H1 (cell line): ENCODE measurements at regions not wholly inside any gene's neighbourhood (a gene's known extent, or its start where the extent isn't known, plus 50 kb on each side); places are given as distances from the start of the nearest gene placed in this dataset.

ENCODE experiments used
- CTCF ChIA-PET: fragments of 300-600 bp; sonication (Branson Sonifier 250); formaldehyde crosslinking; loops from one replicate; lab custom pipeline; 2021; ENCODE audit not compliant: partially characterized antibody; lab: Charles Lee
- POLR2A ChIA-PET: fragments of 300-600 bp; sonication (Branson Sonifier 250); formaldehyde crosslinking; loops from one replicate; lab custom pipeline; 2021; ENCODE audit warnings: inconsistent platforms; ENCODE audit not compliant: partially characterized antibody; lab: Charles Lee
- DNase-seq, 2 experiments: peaks; one replicate each; pipeline versions ENCODE4 v3.0.0 to v3.0.0-alpha.2; 2010 to 2022; ENCODE audit warnings: low spot score in 2 of 2, low read depth in 1 of 2, mixed read lengths in 1 of 2
- FAIRE-seq: peaks from 2 replicates; lab custom pipeline; 2011; peaks lifted over from hg19 to GRCh38; lab: Jason Lieb, UNC
- H2AFZ ChIP-seq: 2 replicates; pipeline ENCODE4 v1.8.1; 2012; ENCODE audit warnings: low read length, inconsistent platforms
- H2AK5ac ChIP-seq: 2 replicates; pipeline ENCODE4 v1.6.1; 2013; ENCODE audit warnings: low read depth, low read length
- H2BK120ac ChIP-seq: replicated peaks from 2 replicates; pipeline ENCODE3; 2013; ENCODE audit warnings: low read depth, low read length, inconsistent platforms
- H2BK12ac ChIP-seq: 2 replicates; pipeline ENCODE4 v1.6.1; 2013; ENCODE audit warnings: low read depth, low read length
- H2BK15ac ChIP-seq: 2 replicates; pipeline ENCODE4 v1.6.1; 2013; ENCODE audit warnings: low read length
- H2BK20ac ChIP-seq: 2 replicates; pipeline ENCODE4 v1.6.1; 2013; ENCODE audit warnings: low read length
- H2BK5ac ChIP-seq: 2 replicates; pipeline ENCODE4 v1.6.1; 2013; ENCODE audit warnings: low read depth, low read length
- H3K14ac ChIP-seq: 2 replicates; pipeline ENCODE4 v1.6.1; 2013; ENCODE audit warnings: inconsistent platforms; ENCODE audit not compliant: insufficient read length
- H3K18ac ChIP-seq: 2 replicates; pipeline ENCODE4 v1.6.1; 2013; ENCODE audit warnings: low read length; ENCODE audit errors: extremely low read depth
- H3K23ac ChIP-seq: 2 replicates; pipeline ENCODE4 v1.6.1; 2013; ENCODE audit warnings: inconsistent platforms; ENCODE audit not compliant: insufficient read length
- H3K23me2 ChIP-seq: 2 replicates; pipeline ENCODE4 v1.6.1; 2013; ENCODE audit warnings: low read depth, low read length
- H3K27ac ChIP-seq: 2 replicates; pipeline ENCODE4 v1.6.1; 2011; ENCODE audit warnings: low read depth, low read length, inconsistent platforms
- H3K27me3 ChIP-seq, 4 experiments: replicated peaks in 1 of 4; 1 replicate in 1 of 4; 2 replicates in 3 of 4; pipeline versions ENCODE4 v1.6.1 to v1.8.1; 2011 to 2013; ENCODE audit warnings: low read length in 3 of 4, mild to moderate bottlenecking in 3 of 4, inconsistent platforms in 2 of 4, mixed read lengths in 2 of 4, moderate library complexity in 1 of 4; ENCODE audit not compliant: control insufficient read depth in 3 of 4, insufficient read depth in 3 of 4; ENCODE audit errors: extremely low read depth in 1 of 4
- H3K36me3 ChIP-seq, 4 experiments: 2 replicates each; pipeline versions ENCODE4 v1.6.1 to v1.8.1; 2011 to 2013; ENCODE audit warnings: mild to moderate bottlenecking in 4 of 4, low read length in 3 of 4, moderate library complexity in 2 of 4, control low read depth in 1 of 4, inconsistent platforms in 1 of 4; ENCODE audit not compliant: insufficient read depth in 4 of 4, control insufficient read depth in 2 of 4
- H3K4ac ChIP-seq: replicated peaks from 2 replicates; pipeline ENCODE3; 2013; ENCODE audit warnings: low read length, low read depth, mixed read lengths, inconsistent platforms; ENCODE audit not compliant: insufficient read length
- H3K4me1 ChIP-seq, 4 experiments: replicated peaks in 1 of 4; 1 replicate in 1 of 4; 2 replicates in 3 of 4; pipeline versions ENCODE4 v1.6.1 to v1.8.1; 2011 to 2013; ENCODE audit warnings: low read length in 3 of 4, inconsistent platforms in 2 of 4, mixed read lengths in 1 of 4; ENCODE audit not compliant: insufficient read depth in 4 of 4, control insufficient read depth in 3 of 4
- H3K4me2 ChIP-seq, 2 experiments: 2 replicates each; pipeline versions ENCODE4 v1.6.1 to v1.8.1; 2011 to 2013; ENCODE audit warnings: low read depth in 2 of 2, low read length in 2 of 2, control low read depth in 1 of 2, inconsistent platforms in 1 of 2, mild to moderate bottlenecking in 1 of 2; ENCODE audit not compliant: insufficient read depth in 1 of 2
- H3K4me3 ChIP-seq, 4 experiments: fragments of 200-600, 300-600 bp in 1 of 4; sonication (generic), shearing (Covaris generic), sonication (Bioruptor Twin) in 1 of 4; 2 replicates each; pipeline versions ENCODE4 v1.5.1 to v1.8.1; 2011 to 2016; ENCODE audit warnings: low read length in 4 of 4, low read depth in 3 of 4, control low read depth in 2 of 4, inconsistent platforms in 2 of 4, mild to moderate bottlenecking in 2 of 4, mixed read lengths in 1 of 4, moderate library complexity in 1 of 4; ENCODE audit not compliant: insufficient read depth in 2 of 4; ENCODE audit errors: extremely low read depth in 1 of 4
- H3K56ac ChIP-seq: replicated peaks from 2 replicates; pipeline ENCODE3; 2013; ENCODE audit warnings: low read depth, mild to moderate bottlenecking, mixed read lengths, low read length, inconsistent platforms; ENCODE audit not compliant: insufficient read length
- H3K79me1 ChIP-seq: 2 replicates; pipeline ENCODE4 v1.6.1; 2013; ENCODE audit warnings: low read depth, low read length, control low read depth
- H3K79me2 ChIP-seq, 2 experiments: 2 replicates each; pipeline versions ENCODE4 v1.6.1 to v1.8.1; 2012 to 2013; ENCODE audit warnings: low read length in 2 of 2, mild to moderate bottlenecking in 2 of 2, inconsistent platforms in 1 of 2; ENCODE audit not compliant: insufficient read depth in 2 of 2, control insufficient read depth in 1 of 2
- H3K9ac ChIP-seq, 4 experiments: replicated peaks in 1 of 4; 1 replicate in 1 of 4; 2 replicates in 3 of 4; pipeline versions ENCODE4 v1.6.1 to v1.8.1; 2011 to 2013; ENCODE audit warnings: low read depth in 3 of 4, low read length in 3 of 4, control low read depth in 2 of 4, mild to moderate bottlenecking in 2 of 4, moderate library complexity in 2 of 4, inconsistent platforms in 1 of 4; ENCODE audit errors: extremely low read depth in 1 of 4
- H3K9me3 ChIP-seq, 2 experiments: 2 replicates each; pipeline versions ENCODE4 v1.6.1 to v1.8.1; 2012 to 2013; ENCODE audit warnings: mild to moderate bottlenecking in 2 of 2, moderate library complexity in 2 of 2, control low read depth in 1 of 2, inconsistent platforms in 1 of 2, low read depth in 1 of 2, low read length in 1 of 2, mixed read lengths in 1 of 2; ENCODE audit not compliant: insufficient read depth in 2 of 2
- H4K20me1 ChIP-seq, 2 experiments: replicated peaks in 1 of 2; 2 replicates each; pipeline versions ENCODE3 to v1.8.1; 2011 to 2013; ENCODE audit warnings: inconsistent platforms in 2 of 2, low read length in 2 of 2, mild to moderate bottlenecking in 1 of 2; ENCODE audit not compliant: insufficient read depth in 2 of 2, control insufficient read depth in 1 of 2
- H4K5ac ChIP-seq: 2 replicates; pipeline ENCODE4 v1.6.1; 2013; ENCODE audit warnings: low read length, low read depth, mixed read lengths, inconsistent platforms; ENCODE audit not compliant: insufficient read length
- H4K8ac ChIP-seq: 2 replicates; pipeline ENCODE4 v1.8.0; 2013; ENCODE audit warnings: mild to moderate bottlenecking, moderate library complexity, low read length, inconsistent platforms; ENCODE audit not compliant: insufficient read depth; ENCODE audit errors: extremely low read depth
- H4K91ac ChIP-seq: replicated peaks from 2 replicates; pipeline ENCODE3; 2013; ENCODE audit warnings: low read length, mixed read lengths, inconsistent platforms; ENCODE audit not compliant: insufficient read length
- BCL11A ChIP-seq, 2 experiments: IDR thresholded peaks; one replicate each; pipeline ENCODE4 v1.6.1; 2011; ENCODE audit warnings: low read depth in 2 of 2, low read length in 2 of 2, mild to moderate bottlenecking in 2 of 2
- CREB1 ChIP-seq: IDR thresholded peaks from 2 replicates; pipeline ENCODE4 v1.6.1; 2012; ENCODE audit warnings: inconsistent platforms
- HDAC2 ChIP-seq, 2 experiments: fragments of 300-600 bp in 1 of 2; sonication (generic) in 1 of 2; IDR thresholded peaks; 2 replicates each; pipeline ENCODE4 v1.6.1; 2011 to 2012; ENCODE audit warnings: low read depth in 2 of 2, low read length in 2 of 2, mild to moderate bottlenecking in 2 of 2, moderate library complexity in 2 of 2, borderline replicate concordance in 1 of 2, inconsistent platforms in 1 of 2
- MAFK ChIP-seq: IDR thresholded peaks from 2 replicates; pipeline ENCODE4 v1.6.1; 2012; ENCODE audit warnings: low read depth, mild to moderate bottlenecking, improper control_type of control experiment, low read length
- PHF8 ChIP-seq: fragments of 200-600 bp; sonication (generic); conservative IDR thresholded peaks from 2 replicates; pipeline ENCODE4 v1.7.1; 2012; ENCODE audit warnings: low read depth, mild to moderate bottlenecking, inconsistent platforms, low read length, moderate library complexity
- POLR2AphosphoS5 ChIP-seq: IDR thresholded peaks from 2 replicates; pipeline ENCODE4 v1.6.1; 2011; ENCODE audit warnings: low read depth, low read length
- SP1 ChIP-seq: IDR thresholded peaks from 2 replicates; pipeline ENCODE4 v1.6.1; 2011; ENCODE audit warnings: low read depth, low read length
- SP2 ChIP-seq: IDR thresholded peaks from 2 replicates; pipeline ENCODE4 v1.6.1; 2012; ENCODE audit warnings: mild to moderate bottlenecking, low read length, inconsistent platforms
- SP4 ChIP-seq: IDR thresholded peaks from 2 replicates; pipeline ENCODE4 v1.6.1; 2012; ENCODE audit warnings: low read length, inconsistent platforms
- TBP ChIP-seq: IDR thresholded peaks from 2 replicates; pipeline ENCODE4 v1.6.1; 2011; ENCODE audit warnings: low read depth, low read length, improper control_type of control experiment
- TEAD4 ChIP-seq: IDR thresholded peaks from 2 replicates; pipeline ENCODE4 v1.6.1; 2012; ENCODE audit warnings: low read depth, low read length, inconsistent platforms, mixed read lengths
- WGBS, 2 experiments: shearing (Covaris generic) in 1 of 2; methylation state at CpG; one replicate each; pipeline versions ENCODE4 v1.1.6 to v1.1.7; 2013 to 2015; ENCODE audit warnings: low lambda C conversion rate in 2 of 2, mixed read lengths in 2 of 2, inconsistent platforms in 1 of 2, low coverage in 1 of 2, missing lambda C conversion rate in 1 of 2; ENCODE audit not compliant: insufficient replicate concordance in 2 of 2, insufficient coverage in 1 of 2, insufficient read length in 1 of 2; ENCODE audit errors: extremely low coverage in 1 of 2, missing lambda C conversion rate in 1 of 2; 5-methylcytosine and 5-hydroxymethylcytosine counted together

GRCh38 chr5:142507531-142508372, 178.1 kb downstream of the FGF1 start:
- Histone ChIP-seq H2BK20ac (0 out of 2 replicates have a peak overlapping the region, but pooled peaks have one; percentile 48), H3K23me2 (no peaks in the 10 kb centered on the region), H4K5ac (no peak overlapping the region), H2AFZ (0 out of 2 replicates have a peak overlapping the region, but pooled peaks have one; percentile 21), H4K91ac (no peak overlapping the region), H3K56ac (no peak overlapping the region), H2BK12ac (no peak overlapping the region; the same call in 1 of the 2 replicates), H3K18ac (no peak overlapping the region), H3K4ac (no peak overlapping the region), H2BK5ac (peak overlapping the region; percentile 2; the same call in 1 of the 2 replicates), H3K4me3 (no peak overlapping the region), H3K4me2 (no peak overlapping the region), H3K4me1 (peaks cover 0 to 14% (median 3%) of the 10 kb centered on the region in 4 experiments; a peak in 3 of 7 replicates), H3K9me3 (no peaks in the 10 kb centered on the region), H4K8ac (no peak overlapping the region), H3K27me3 (no peaks in the 10 kb centered on the region), H3K27ac (no peak overlapping the region), H3K79me1 (no peaks in the 10 kb centered on the region), H4K20me1 (no peaks in the 10 kb centered on the region), H3K14ac (no peak overlapping the region), H3K36me3 (no peaks in the 10 kb centered on the region), H2BK120ac (no peak overlapping the region), H2BK15ac (no peak overlapping the region), H3K9ac (no peak overlapping the region), H3K23ac (no peak overlapping the region), H3K79me2 (no peaks in the 10 kb centered on the region), H2AK5ac (no peak overlapping the region)
- POLR2A ChIA-PET = interaction anchor here (0.7 to 1.1 kb wide), 3 partner anchors 154 to 181 kb away, joined by 3 read pairs; no protein-coding TSS in a partner anchor
- DNase-seq (no peak), FAIRE-seq (no peak)
- CTCF ChIA-PET = interaction anchor here (0.7 to 1.2 kb wide), 5 partner anchors 16 to 492 kb away, joined by 3 to 4 read pairs (median 3); no protein-coding TSS in a partner anchor
- WGBS, 2 experiments = 91% methylated on average over 21 of the region's 21 CpGs; no CpG with 5 or more reads in 1 of the 2 experiments
- TF ChIP-seq MAFK (no peak), CREB1 (no peak), PHF8 (no peak), SP2 (no peak), SP1 (no peak), BCL11A (IDR thresholded peaks at IDR 0.05; ENCODE audit: low read depth in 2 of 2, low read length in 2 of 2) (no peak), TEAD4 (no peak), TBP (no peak), SP4 (no peak), POLR2AphosphoS5 (no peak), HDAC2 (IDR thresholded peaks at IDR 0.05; ENCODE audit: borderline replicate concordance in 1 of 2, low read depth in 2 of 2, low read length in 2 of 2) (no peak)
